HG02970 (cell line): ENCODE measurements at regions not wholly inside any gene's neighbourhood (a gene's known extent, or its start where the extent isn't known, plus 50 kb on each side); places are given as distances from the start of the nearest gene placed in this dataset.

Experiments
- ATAC-seq: cut with Tn5 transposase; IDR thresholded peaks from one replicate; pipeline ENCODE4 v1.9.1; 2021; ENCODE audit warnings: mild to moderate bottlenecking, moderate library complexity, moderate number of reproducible peaks; ENCODE audit not compliant: unreplicated experiment, low FRiP score

DNA sequence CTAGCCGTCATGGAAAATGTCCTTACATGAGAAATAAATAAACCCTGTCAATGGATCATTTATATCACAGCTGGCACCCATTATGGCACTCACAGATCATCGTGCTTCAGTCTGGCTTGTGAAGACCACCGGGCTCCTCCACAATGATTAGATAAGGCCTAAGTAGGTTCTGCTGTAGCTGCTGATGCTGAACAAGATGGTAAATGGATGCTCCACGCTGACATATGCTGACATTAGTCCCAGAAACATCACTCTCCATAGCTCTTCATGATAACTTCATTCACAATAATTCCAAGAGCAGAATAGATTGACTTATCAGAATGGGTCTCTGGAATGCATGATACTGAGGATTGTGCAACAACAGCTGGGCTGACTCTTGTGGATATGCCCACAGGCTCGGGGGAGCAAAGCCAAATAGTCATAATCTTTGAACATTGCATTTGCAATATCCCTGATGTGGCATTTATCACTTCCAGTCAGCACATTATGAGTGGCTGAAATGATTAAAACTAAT, 63.8 kb upstream of the RXFP2 start:
- no peak for ATAC-seq

DNA sequence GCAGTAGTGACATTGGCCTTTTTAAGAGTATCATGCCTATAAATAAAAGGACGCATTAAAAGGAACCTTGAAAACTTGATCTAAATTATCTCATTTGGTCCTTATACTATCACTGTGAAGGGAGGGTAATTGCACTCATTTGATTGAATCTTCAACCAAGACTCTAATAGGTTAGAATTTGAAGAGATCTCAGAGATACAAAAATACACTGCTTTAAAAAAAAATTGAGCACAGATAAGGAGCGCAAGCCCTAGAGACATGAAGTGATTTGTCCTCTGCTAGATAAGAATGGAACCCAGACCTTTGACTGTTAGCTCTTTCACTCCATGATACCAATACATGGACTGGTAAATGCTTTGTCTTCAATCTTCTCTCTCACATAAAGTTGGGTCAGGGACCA, 58.2 kb upstream of the RXFP2 start:
- ATAC-seq: no peak

DNA sequence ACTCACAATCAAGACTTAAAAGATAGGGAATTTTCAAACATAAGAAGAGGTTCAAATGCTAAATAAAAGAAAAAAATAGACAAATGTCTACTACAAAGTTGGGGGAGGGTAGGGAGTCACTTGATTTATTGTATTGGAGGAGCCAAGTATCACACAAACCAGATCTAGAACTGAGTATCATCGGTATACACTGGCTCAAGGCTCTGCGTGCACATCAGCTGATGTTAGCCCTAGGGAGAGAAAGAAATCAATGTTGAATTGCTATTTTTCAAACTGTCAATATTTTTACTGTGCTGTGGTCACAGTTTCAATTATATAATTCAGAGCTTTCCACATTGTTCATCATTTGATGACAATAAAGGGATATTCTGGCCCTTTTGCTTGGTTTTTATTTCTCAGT, 54.9 kb upstream of the RXFP2 start:
- ATAC-seq: no peak

DNA sequence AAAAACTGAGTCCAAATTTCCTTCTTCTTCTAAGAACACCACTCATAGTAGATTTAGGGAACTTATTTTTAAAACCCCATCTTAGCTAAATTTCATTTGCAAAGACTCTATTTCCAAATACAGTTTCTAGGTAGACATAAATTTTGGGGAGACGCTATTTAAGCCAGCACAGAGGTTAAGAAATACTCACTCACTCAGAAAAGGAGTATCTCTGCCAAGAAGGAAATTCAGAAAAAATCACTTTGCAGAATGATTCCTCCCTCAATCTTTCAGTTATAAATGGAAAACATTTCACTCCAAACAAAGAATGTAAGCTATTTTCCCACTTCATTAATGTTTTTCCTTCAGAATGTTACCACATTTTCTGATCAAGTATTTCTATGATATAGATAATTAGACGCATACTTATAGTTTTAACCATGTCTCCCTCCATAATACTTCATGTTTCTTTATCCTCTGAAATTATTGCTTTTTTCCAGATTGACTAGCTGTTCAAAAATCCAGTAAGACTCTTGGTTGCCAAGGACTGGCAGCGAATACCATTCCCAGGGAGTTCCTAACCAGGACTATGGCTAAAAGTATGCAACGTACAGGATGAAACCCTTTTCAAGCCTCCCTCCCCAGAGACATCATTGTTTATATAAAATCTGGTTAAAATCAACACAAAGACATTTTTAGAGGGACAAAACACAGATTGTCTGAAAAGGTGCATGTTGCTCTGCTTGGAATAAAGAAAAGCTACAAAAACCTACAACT, 52.5 kb upstream of the RXFP2 start:
- no peak for ATAC-seq
